Epithelial cell of proximal tubule (primary cell): ENCODE measurements at regions not wholly inside any gene's neighbourhood (a gene's known extent, or its start where the extent isn't known, plus 50 kb on each side); places are given as distances from the start of the nearest gene placed in this dataset.

Experiments used
- DNase-seq: peaks from one replicate; pipeline ENCODE4 v3.0.0-alpha.2; 2011; ENCODE audit warnings: low read depth
- H3K4me3 ChIP-seq: 2 replicates; pipeline ENCODE4 v1.5.1; 2011; ENCODE audit warnings: low read depth, mild to moderate bottlenecking, low read length
- TF ChIP-seq, protein P1 (sequence below): conservative IDR thresholded peaks from 2 replicates; pipeline ENCODE4 v1.5.1; 2012; ENCODE audit warnings: low read depth, mild to moderate bottlenecking, low read length

- no peak overlapping the region for H3K4me3 ChIP-seq
- TF ChIP-seq, protein P1, sequence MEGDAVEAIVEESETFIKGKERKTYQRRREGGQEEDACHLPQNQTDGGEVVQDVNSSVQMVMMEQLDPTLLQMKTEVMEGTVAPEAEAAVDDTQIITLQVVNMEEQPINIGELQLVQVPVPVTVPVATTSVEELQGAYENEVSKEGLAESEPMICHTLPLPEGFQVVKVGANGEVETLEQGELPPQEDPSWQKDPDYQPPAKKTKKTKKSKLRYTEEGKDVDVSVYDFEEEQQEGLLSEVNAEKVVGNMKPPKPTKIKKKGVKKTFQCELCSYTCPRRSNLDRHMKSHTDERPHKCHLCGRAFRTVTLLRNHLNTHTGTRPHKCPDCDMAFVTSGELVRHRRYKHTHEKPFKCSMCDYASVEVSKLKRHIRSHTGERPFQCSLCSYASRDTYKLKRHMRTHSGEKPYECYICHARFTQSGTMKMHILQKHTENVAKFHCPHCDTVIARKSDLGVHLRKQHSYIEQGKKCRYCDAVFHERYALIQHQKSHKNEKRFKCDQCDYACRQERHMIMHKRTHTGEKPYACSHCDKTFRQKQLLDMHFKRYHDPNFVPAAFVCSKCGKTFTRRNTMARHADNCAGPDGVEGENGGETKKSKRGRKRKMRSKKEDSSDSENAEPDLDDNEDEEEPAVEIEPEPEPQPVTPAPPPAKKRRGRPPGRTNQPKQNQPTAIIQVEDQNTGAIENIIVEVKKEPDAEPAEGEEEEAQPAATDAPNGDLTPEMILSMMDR: no peak
- DNase-seq: no peak
Measured at GRCh38 chrX:127057891-127058619, 238.5 kb downstream of the PRR32 start.

GRCh38 chrX:127085939-127086338, 266.4 kb downstream of the PRR32 start:
- no peak overlapping the region for H3K4me3 ChIP-seq
- TF ChIP-seq, protein P1: no peak
- no peak for DNase-seq

GRCh38 chrX:127112726-127113125, 293.2 kb downstream of the PRR32 start:
- no peak overlapping the region for H3K4me3 ChIP-seq
- no peak for DNase-seq
- TF ChIP-seq, protein P1: no peak

DNA sequence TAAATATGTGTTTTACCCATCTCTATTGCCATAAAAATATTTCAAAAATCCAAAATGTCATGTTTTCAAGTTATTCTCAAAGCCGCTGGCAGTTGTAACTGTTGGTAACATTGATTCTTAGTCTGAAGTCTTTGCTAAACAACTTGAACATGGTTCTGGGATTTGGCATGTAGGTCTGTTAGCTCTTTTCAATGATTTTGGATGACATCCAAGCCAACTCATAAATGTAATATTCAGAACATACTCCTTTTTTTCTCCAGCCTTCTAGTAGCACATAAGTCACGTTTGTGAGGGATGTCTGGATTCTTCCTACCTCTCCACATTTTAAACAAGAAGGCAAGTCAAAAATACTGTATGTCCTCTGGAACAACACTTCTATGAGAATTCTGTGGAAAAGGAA, 305.3 kb downstream of the PRR32 start:
- DNase-seq: no peak
- TF ChIP-seq, protein P1: no peak
- no peak overlapping the region for H3K4me3 ChIP-seq

DNA sequence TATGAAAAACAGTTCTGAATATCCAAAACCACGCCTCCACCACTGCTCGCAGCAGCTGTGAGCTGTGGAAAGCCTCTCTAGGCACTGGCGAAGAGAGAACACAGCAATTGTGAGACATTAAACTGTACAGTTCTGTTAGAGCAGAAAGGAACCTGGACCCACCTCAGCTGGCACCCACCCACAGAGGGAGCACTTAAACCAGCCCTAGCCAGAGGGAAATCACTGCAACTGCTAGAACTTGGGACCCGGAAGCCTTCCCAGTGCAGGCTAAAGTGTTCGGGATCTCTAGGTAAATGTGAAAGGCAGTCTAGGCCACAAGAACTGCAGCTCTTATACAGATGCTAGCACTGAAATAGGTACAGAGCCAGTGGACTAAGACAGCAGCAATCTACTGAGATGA, 308.8 kb downstream of the PRR32 start:
- no peak for DNase-seq
- no peak overlapping the region for H3K4me3 ChIP-seq
- TF ChIP-seq, protein P1: no peak

DNA sequence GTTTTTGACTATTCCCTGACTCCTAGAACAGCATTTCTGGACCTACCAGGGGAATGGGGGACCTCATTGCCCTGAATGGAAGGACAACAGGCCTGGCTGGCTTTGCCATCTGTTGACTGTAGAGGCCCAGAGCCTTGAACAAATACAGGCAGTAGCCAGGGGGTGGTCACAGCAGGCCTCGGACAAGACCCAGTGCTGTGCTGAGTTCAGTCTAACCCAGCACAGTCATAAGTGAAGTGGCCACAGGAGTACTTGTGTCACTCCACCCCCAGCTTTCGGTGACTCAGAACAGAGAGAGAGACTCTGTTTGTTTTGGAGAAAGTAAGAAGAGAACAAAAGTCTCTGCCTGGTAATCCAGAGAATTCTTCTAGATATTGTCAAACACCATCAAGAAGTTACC, 310.0 kb downstream of the PRR32 start:
- TF ChIP-seq, protein P1: no peak
- H3K4me3 ChIP-seq: no peak overlapping the region
- DNase-seq: no peak

DNA sequence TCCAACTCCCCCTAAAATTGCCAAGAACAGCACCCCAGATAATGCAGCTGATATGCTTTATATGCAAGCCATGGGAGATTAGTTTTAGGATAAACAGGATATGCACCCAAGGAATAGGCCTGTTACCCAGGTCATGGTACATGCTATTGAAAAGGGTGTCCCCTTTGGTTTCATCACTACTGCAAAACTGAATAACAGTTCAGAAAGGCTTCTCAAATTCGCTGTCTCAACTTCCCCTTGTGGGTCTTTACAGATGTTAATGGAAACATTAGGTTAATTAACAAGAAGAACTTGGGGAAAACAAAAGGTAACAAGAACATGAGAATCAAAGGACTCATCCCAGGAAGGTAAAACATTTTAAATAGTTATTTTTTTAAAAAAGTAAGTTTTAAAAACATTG, 318.7 kb downstream of the PRR32 start:
- no peak overlapping the region for H3K4me3 ChIP-seq
- no peak for DNase-seq
- TF ChIP-seq, protein P1: no peak
